Cardiac muscle cell (in vitro differentiated cells and primary cell): ENCODE measurements at regions not wholly inside any gene's neighbourhood (a gene's known extent, or its start where the extent isn't known, plus 50 kb on each side); places are given as distances from the start of the nearest gene placed in this dataset.

Experiments
- DNase-seq, 2 donors: peaks; one replicate each; pipeline versions ENCODE4 v3.0.0 to v3.0.0-alpha.2; 2010 to 2017; ENCODE audit warnings: low read depth in 1 of 2, low spot score in 1 of 2
- H3K27ac ChIP-seq: fragments of 200-600 bp; sonication (generic); 2 replicates; pipeline ENCODE4 v1.5.1; 2016
- H3K27me3 ChIP-seq: fragments of 200-600 bp; sonication (generic); 2 replicates; pipeline ENCODE4 v1.6.0; 2016; ENCODE audit warnings: control low read depth
- H3K36me3 ChIP-seq: fragments of 200-600 bp; sonication (generic); 2 replicates; pipeline ENCODE4 v1.5.1; 2016; ENCODE audit warnings: control low read depth
- H3K4me1 ChIP-seq: fragments of 200-600 bp; sonication (generic); 2 replicates; pipeline ENCODE4 v1.8.1; 2017; ENCODE audit warnings: low read depth, mild to moderate bottlenecking, mixed run types
- H3K4me3 ChIP-seq: fragments of 200-600 bp; sonication (generic); 2 replicates; pipeline ENCODE4 v1.5.1; 2016; ENCODE audit warnings: mild to moderate bottlenecking
- H3K9me3 ChIP-seq: fragments of 200-600 bp; sonication (generic); 2 replicates; pipeline ENCODE4 v1.5.1; 2017; ENCODE audit warnings: low read depth, mild to moderate bottlenecking, control low read depth
- CTCF ChIP-seq: IDR thresholded peaks from 2 replicates; pipeline ENCODE4 v1.5.1; 2012; ENCODE audit warnings: low read depth, mild to moderate bottlenecking, low read length

GRCh38 chr6:114569669-114570068 lies 226.8 kb upstream of the HS3ST5 start:
- no peaks in the 10 kb centered on the region for H3K4me1 ChIP-seq
- no peak for TF ChIP-seq CTCF
- no peak for DNase-seq
- H3K27me3 ChIP-seq, result no peaks in the 10 kb centered on the region
- no peaks in the 10 kb centered on the region for H3K9me3 ChIP-seq
- H3K4me3 ChIP-seq, result no peak overlapping the region
- H3K36me3 ChIP-seq, result no peaks in the 10 kb centered on the region
- no peak overlapping the region for H3K27ac ChIP-seq

- H3K27me3 ChIP-seq, result no peaks in the 10 kb centered on the region
- H3K9me3 ChIP-seq, result no peaks in the 10 kb centered on the region
- H3K27ac ChIP-seq, result no peak overlapping the region
- TF ChIP-seq CTCF, result no peak
- no peaks in the 10 kb centered on the region for H3K4me1 ChIP-seq
- no peaks in the 10 kb centered on the region for H3K36me3 ChIP-seq
- H3K4me3 ChIP-seq, result no peak overlapping the region
- no peak for DNase-seq
These were observed 221.6 kb upstream of the HS3ST5 start for GRCh38 chr6:114564302-114564933.

- DNase-seq, result no peak
- no peak for TF ChIP-seq CTCF
- peaks cover 13% of the 10 kb centered on the region for H3K4me1 ChIP-seq
These were observed 216.6 kb upstream of the HS3ST5 start for GRCh38 chr6:114559419-114559818.

GRCh38 chr6:114558153-114558552 lies 215.3 kb upstream of the HS3ST5 start:
- TF ChIP-seq CTCF, result no peak

More at GRCh38 chr6:114559419-114559818, 216.6 kb upstream of the HS3ST5 start:
- no peaks in the 10 kb centered on the region for H3K9me3 ChIP-seq
- H3K36me3 ChIP-seq, result no peaks in the 10 kb centered on the region
- no peak overlapping the region for H3K4me3 ChIP-seq
- no peak overlapping the region for H3K27ac ChIP-seq
- no peaks in the 10 kb centered on the region for H3K27me3 ChIP-seq

DNA sequence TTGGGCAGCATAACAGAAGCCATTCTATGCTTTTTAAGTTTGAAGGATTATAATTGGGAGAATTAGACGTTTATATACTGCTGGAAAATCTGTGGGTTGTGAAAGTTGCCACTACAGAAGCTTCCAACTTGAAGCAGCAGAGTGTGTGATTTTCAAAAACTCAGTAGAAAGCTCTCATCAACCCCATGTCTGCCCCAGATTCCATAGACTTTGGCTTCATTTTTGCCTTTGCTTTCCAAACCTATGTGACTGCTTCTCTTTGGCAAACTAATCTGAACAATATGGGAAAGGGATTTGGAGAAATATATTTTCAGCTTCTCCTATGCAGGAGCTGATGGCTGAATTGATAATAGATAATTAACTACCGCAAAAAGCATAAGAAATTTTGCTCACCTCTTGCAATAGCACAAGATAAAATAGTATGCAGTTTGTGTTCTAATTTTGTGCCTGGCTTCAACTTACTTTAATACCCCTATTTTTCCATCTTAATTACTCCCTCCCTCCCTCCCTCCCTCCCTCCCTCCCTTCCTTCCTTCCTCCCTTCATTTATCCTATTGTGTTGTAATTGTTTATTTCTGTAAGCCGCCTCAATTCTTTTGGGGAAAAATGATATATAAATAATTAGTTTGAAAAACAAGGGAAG lies 214.1 kb upstream of the HS3ST5 start:
- Histone ChIP-seq H3K27ac (no peak overlapping the region), H3K9me3 (no peaks in the 10 kb centered on the region), H3K4me3 (no peak overlapping the region), H3K4me1 (peaks cover 13% of the 10 kb centered on the region), H3K36me3 (no peaks in the 10 kb centered on the region), H3K27me3 (no peaks in the 10 kb centered on the region)
- DNase-seq, result no peak
- no peak for TF ChIP-seq CTCF

More at GRCh38 chr6:114558153-114558552, 215.3 kb upstream of the HS3ST5 start:
- DNase-seq, result peak in 1 of 2 donors; percentile 32
- Histone ChIP-seq H3K9me3 (no peaks in the 10 kb centered on the region), H3K36me3 (no peaks in the 10 kb centered on the region), H3K27me3 (no peaks in the 10 kb centered on the region), H3K4me3 (no peak overlapping the region), H3K27ac (peak overlapping the region; percentile 16), H3K4me1 (peaks cover 13% of the 10 kb centered on the region)
